OCI-LY7 (cell line): ENCODE measurements at regions not wholly inside any gene's neighbourhood (a gene's known extent, or its start where the extent isn't known, plus 50 kb on each side); places are given as distances from the start of the nearest gene placed in this dataset.

Source experiments
- EZH2phosphoT487 ChIP-seq: fragments of 200-600 bp; sonication (generic); IDR thresholded peaks from 2 replicates; pipeline ENCODE4 v1.6.1; 2018; ENCODE audit warnings: low read depth, borderline replicate concordance, mild to moderate bottlenecking, mixed run types, antibody characterized with exemption, low read length, moderate library complexity, mixed read lengths
- TF ChIP-seq, protein P1 (sequence below): fragments of 200-600 bp; sonication (generic); conservative IDR thresholded peaks from 2 replicates; pipeline ENCODE4 v1.5.1; 2014; ENCODE audit warnings: mild to moderate bottlenecking, antibody characterized with exemption, low read length, moderate library complexity, mixed read lengths

DNA sequence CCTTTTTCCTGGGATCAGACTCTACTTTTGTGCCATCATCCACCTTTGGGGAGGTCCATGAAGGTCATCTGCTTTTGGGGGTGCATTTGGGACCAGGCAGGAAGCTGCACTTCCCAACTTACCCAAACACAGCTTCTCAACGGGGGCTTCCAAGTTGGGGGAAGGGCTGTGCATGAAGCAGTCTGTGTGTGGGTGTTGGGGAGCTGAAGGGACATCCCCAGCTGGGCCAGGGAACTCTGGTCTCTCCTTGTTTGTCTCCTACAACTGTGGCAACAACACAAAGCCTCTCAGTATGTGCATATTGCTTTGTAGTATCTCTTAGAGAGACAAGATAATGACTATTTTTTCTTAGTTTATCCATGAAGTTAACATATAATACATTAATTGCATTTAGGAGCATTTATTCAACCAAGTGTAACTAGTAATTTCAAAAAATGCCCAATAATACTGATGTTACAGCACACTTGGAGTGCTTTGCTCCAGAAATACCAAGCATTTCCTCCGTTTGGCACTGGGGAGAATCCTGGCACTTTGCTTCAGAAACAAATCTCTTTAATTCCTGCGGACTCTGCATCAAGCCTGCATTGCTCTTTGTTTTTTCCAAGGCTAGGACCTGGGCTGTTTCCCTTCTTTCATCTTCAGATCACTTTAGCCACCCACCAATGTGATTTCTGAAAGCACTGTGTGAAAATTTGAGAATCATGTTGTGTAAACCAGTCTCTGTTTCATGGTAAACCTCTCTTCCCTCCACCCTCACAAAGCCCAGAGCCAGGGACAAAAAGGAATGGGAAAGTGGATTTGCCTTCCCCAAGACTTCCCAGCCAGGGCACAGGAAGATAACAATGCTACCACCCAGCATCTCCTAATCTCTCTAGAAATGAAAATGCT lies 126.2 kb upstream of the PFN2 start:
- TF ChIP-seq, protein P1, sequence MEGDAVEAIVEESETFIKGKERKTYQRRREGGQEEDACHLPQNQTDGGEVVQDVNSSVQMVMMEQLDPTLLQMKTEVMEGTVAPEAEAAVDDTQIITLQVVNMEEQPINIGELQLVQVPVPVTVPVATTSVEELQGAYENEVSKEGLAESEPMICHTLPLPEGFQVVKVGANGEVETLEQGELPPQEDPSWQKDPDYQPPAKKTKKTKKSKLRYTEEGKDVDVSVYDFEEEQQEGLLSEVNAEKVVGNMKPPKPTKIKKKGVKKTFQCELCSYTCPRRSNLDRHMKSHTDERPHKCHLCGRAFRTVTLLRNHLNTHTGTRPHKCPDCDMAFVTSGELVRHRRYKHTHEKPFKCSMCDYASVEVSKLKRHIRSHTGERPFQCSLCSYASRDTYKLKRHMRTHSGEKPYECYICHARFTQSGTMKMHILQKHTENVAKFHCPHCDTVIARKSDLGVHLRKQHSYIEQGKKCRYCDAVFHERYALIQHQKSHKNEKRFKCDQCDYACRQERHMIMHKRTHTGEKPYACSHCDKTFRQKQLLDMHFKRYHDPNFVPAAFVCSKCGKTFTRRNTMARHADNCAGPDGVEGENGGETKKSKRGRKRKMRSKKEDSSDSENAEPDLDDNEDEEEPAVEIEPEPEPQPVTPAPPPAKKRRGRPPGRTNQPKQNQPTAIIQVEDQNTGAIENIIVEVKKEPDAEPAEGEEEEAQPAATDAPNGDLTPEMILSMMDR = no peak
- TF ChIP-seq EZH2phosphoT487 = no peak
